GM20000 (cell line): ENCODE measurements at regions not wholly inside any gene's neighbourhood (a gene's known extent, or its start where the extent isn't known, plus 50 kb on each side); places are given as distances from the start of the nearest gene placed in this dataset.

Experiments
- DNase-seq: peaks from one replicate; pipeline ENCODE4 v3.0.0; 2012; ENCODE audit warnings: low spot score
- TF ChIP-seq, protein P1 (sequence below): IDR thresholded peaks from 2 replicates; pipeline ENCODE4 v1.5.1; 2012; ENCODE audit warnings: mild to moderate bottlenecking, control low read depth; ENCODE audit errors: extremely low read depth, missing control alignments

DNA sequence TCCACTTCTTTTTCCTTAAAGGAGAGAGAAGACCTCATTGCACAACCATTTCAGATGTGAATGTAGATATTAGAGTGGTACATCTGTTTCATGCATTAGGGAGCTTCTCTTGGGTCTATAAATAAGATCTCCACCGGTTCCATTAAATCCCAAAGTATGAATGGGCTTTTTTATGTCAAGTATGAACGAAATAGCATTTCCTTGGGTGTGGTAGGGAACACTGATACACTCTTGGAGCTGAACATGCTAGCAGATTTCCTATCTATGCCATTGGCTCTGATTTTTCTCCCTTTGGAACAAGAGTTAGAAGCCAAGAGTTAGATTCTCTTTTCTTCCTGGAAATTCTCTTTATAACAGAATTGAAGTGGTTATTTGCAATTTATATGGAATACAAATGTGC lies 245.6 kb upstream of the ADAMTS5 start:
- DNase-seq, result no peak
- TF ChIP-seq, protein P1, sequence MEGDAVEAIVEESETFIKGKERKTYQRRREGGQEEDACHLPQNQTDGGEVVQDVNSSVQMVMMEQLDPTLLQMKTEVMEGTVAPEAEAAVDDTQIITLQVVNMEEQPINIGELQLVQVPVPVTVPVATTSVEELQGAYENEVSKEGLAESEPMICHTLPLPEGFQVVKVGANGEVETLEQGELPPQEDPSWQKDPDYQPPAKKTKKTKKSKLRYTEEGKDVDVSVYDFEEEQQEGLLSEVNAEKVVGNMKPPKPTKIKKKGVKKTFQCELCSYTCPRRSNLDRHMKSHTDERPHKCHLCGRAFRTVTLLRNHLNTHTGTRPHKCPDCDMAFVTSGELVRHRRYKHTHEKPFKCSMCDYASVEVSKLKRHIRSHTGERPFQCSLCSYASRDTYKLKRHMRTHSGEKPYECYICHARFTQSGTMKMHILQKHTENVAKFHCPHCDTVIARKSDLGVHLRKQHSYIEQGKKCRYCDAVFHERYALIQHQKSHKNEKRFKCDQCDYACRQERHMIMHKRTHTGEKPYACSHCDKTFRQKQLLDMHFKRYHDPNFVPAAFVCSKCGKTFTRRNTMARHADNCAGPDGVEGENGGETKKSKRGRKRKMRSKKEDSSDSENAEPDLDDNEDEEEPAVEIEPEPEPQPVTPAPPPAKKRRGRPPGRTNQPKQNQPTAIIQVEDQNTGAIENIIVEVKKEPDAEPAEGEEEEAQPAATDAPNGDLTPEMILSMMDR, result no peak

GRCh38 chr21:27209546-27209945 lies 242.7 kb upstream of the ADAMTS5 start:
- TF ChIP-seq, protein P1, result no peak
- no peak for DNase-seq

GRCh38 chr21:27206368-27206982 lies 239.6 kb upstream of the ADAMTS5 start:
- DNase-seq, result no peak

GRCh38 chr21:27202301-27202700 lies 235.4 kb upstream of the ADAMTS5 start:
- TF ChIP-seq, protein P1, result no peak
- DNase-seq, result no peak

More at GRCh38 chr21:27206368-27206982, 239.6 kb upstream of the ADAMTS5 start:
- TF ChIP-seq, protein P1, result no peak

DNA sequence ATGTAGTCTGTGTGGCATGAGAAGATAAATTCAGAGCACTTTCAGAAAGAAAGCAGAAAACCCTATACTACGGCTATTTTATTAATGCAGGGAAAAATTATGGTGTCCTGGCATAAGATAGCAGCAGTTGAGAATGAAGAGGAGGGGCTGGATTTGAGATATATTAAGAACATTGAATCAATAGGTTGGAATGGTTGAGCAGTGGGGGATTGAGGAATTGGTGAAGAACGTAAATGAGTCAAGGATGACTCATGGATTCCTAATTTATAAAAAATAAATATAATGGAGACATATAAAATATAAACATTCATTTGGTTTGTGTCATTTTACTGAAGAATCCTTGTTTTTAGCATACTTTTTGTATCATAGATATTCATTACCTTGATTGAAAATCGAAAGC lies 234.3 kb upstream of the ADAMTS5 start:
- TF ChIP-seq, protein P1, result no peak
- DNase-seq, result no peak

DNA sequence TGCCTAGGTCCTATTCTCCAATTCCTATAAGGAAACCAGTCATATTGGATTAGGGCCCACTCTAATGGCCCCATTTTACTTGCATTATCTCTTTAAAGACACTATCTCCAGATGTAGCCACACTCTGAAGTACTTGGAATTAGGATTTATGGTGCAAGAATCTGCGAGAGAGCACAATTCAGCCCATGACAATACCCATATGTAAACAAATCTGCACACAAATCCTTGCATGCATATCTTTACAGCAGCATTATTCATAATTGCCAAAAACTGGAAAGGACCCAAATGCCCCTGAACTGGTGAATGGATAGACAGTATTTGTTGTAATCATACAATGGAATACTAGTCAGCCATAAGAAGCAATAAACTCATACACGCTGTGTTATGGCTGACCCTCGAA lies 229.8 kb upstream of the ADAMTS5 start:
- DNase-seq, result no peak
- TF ChIP-seq, protein P1, result no peak

- DNase-seq, result no peak
- TF ChIP-seq, protein P1, result no peak
Measured at GRCh38 chr21:27192281-27192949, 225.5 kb upstream of the ADAMTS5 start.
